ENCODE measurements at regions not wholly inside any gene's neighbourhood (a gene's known extent, or its start where the extent isn't known, plus 50 kb on each side); places are given as distances from the start of the nearest gene placed in this dataset.

- TF ChIP-seq HDAC2 (IDR thresholded peaks at IDR 0.05; ENCODE audit: borderline replicate concordance in 1 of 2, low read depth in 2 of 2, low read length in 2 of 2), result no peak
- TF ChIP-seq BCL11A (IDR thresholded peaks at IDR 0.05; ENCODE audit: low read depth in 2 of 2, low read length in 2 of 2), result no peak
- no peak for TF ChIP-seq NANOG (IDR thresholded peaks at IDR 0.05; ENCODE audit: insufficient read depth, low read depth, low read length, poor library complexity, severe bottlenecking)
- no peak for TF ChIP-seq MAFK (IDR thresholded peaks at IDR 0.05; ENCODE audit: low read depth, low read length)
- no peak for TF ChIP-seq FOSL1 (IDR thresholded peaks at IDR 0.05; ENCODE audit: insufficient read depth, low read depth, low read length)
- TF ChIP-seq RAD21 (IDR thresholded peaks at IDR 0.05 in 1 of 2, conservative IDR thresholded peaks at IDR 0.05 in 1 of 2; ENCODE audit: low read depth in 2 of 2, low read length in 2 of 2), result no peak
- no peak for TF ChIP-seq SUZ12 (IDR thresholded peaks at IDR 0.05; ENCODE audit: low read length)
- no peak for TF ChIP-seq E2F6 (IDR thresholded peaks at IDR 0.05)
Observed at GRCh38 chr22:40121461-40121860, 56.3 kb upstream of the TNRC6B start (continued).
